ENCODE measurements at regions not wholly inside any gene's neighbourhood (a gene's known extent, or its start where the extent isn't known, plus 50 kb on each side); places are given as distances from the start of the nearest gene placed in this dataset.

DNA sequence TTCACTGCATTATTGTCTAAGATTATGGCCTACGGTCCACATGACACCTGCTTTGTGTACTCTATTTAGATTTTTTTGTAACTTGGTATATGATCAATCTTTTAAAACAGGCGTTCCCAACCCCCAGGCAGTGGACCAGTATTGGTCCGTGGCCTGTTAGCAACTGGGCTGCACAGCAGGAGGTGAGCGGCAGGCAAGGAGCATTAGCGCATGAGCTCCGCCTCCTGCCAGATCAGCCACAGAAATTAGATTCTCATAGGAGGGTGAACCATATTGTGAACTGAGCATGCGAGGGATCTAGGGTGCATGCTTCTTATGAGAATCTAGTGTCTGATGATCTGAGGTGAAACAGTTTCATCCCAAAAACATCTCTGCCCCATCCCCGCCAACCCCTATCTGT lies 228.4 kb upstream of the NR5A2 start:
- TF ChIP-seq, protein P1, sequence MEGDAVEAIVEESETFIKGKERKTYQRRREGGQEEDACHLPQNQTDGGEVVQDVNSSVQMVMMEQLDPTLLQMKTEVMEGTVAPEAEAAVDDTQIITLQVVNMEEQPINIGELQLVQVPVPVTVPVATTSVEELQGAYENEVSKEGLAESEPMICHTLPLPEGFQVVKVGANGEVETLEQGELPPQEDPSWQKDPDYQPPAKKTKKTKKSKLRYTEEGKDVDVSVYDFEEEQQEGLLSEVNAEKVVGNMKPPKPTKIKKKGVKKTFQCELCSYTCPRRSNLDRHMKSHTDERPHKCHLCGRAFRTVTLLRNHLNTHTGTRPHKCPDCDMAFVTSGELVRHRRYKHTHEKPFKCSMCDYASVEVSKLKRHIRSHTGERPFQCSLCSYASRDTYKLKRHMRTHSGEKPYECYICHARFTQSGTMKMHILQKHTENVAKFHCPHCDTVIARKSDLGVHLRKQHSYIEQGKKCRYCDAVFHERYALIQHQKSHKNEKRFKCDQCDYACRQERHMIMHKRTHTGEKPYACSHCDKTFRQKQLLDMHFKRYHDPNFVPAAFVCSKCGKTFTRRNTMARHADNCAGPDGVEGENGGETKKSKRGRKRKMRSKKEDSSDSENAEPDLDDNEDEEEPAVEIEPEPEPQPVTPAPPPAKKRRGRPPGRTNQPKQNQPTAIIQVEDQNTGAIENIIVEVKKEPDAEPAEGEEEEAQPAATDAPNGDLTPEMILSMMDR (IDR thresholded peaks at IDR 0.05; ENCODE audit: control extremely low read depth, extremely low read depth, low read depth, missing control alignments) = no peak
- CTCF ChIA-PET = interaction anchor here (1.3 kb wide), 1 partner anchor 30 kb away, joined by 3 read pairs; no protein-coding TSS in a partner anchor
- POLR2A ChIA-PET = no interaction called here
- no peak for DNase-seq (ENCODE audit: extremely low spot score)

DNA sequence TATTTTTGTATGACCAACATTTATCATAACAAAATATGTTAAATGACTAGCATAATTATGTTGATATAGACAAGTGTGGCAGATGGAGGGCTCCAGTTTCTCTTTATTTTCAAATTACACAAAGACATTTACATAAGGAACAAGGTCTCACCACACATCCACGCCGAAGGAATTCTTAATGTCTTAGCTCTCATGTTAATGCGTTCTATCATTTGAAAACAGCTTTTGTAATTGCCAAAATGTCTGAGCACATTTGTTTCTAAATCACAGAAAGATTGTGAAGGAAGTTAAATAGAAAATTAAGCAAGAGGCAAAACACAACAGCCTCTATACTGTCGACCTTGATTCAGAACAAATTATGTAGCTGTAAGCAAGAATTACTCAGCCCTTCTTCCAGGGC lies 223.0 kb upstream of the NR5A2 start:
- TF ChIP-seq, protein P1 (IDR thresholded peaks at IDR 0.05; ENCODE audit: control extremely low read depth, extremely low read depth, low read depth, missing control alignments) = no peak
- ChIA-PET CTCF (interaction anchor here (0.9 to 1.5 kb wide), 3 partner anchors 9 to 29 kb away, joined by 3 to 5 read pairs (median 3); no protein-coding TSS in a partner anchor), POLR2A (no interaction called here)
- DNase-seq (ENCODE audit: extremely low spot score) = no peak

DNA sequence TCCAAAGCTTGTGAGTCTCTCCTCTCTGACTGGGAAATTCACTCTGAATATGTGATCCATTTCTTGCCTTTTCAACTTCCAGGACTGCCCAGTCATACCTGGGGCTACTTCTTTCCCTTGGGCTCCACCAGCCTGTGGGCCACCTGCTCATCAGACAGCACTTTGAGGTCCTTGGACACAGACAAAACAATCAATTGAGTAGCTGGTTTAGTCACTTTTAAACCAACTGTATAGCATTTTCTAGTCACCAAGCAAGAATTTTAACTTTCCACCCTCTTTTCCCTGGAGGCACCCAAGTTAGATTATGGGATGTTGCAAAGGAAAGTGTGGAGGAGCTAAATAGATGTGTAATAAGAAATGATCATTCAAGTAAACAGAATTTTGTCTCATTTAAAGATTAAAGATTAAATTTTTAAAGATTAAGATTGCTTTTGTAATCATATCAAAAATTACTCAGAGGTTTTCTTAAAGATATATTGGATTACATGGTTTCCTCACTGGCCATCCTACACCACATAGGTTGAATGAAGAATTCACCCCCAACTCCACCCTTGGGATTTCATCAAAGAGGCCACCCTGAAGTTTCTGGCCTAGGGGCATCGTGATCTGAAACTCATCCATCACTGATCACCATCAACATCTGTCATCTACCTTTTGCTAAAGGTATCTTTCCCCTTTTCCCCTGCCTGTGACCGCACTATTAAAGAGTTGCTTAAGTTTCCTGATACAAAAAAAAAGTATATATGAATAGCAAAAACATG lies 219.2 kb upstream of the NR5A2 start:
- TF ChIP-seq, protein P1 (IDR thresholded peaks at IDR 0.05; ENCODE audit: control extremely low read depth, extremely low read depth, low read depth, missing control alignments) = no peak
- no peak for DNase-seq (ENCODE audit: extremely low spot score)
- ChIA-PET CTCF (no interaction called here), POLR2A (no interaction called here)

DNA sequence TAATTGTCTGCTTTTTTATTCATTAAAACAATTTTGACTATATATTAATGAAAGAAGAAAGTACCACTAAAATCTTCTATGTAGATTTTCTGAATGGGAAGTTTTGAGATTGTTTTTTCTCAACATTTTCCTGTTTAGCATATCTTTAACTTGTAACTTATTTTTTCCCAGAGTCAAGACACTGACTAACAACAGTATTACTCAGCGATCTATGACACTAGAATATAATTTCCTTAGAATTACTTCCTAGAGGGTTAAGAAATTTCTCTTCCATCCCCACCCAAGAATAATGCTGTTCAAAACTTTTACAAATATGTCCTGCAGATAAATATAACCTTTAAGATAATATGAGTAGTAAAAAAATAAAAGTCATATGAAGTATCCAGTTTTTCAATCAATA lies 218.2 kb upstream of the NR5A2 start:
- DNase-seq (ENCODE audit: extremely low spot score) = no peak
- TF ChIP-seq, protein P1 (IDR thresholded peaks at IDR 0.05; ENCODE audit: control extremely low read depth, extremely low read depth, low read depth, missing control alignments) = no peak
- POLR2A ChIA-PET = no interaction called here
- CTCF ChIA-PET = no interaction called here

DNA sequence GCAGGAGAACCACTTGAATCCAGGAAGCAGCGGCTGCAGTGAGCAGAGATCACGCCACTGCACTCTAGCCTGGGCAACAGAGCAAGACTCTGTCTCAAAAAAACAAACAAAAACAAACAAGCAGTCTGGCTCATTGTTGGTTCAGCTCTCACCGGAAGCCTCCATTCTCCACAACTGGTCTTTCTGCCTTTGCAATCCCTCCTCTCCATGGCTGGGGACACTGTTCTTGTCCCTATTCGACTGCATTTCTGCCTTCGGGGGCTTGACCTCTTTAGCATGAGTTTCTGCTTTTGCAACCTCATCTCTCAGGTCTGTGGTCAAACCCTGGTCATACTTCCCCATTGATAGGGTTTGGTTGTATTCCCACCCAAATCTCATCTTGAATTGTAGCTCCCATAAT lies 216.3 kb upstream of the NR5A2 start:
- no peak for DNase-seq (ENCODE audit: extremely low spot score)
- POLR2A ChIA-PET = no interaction called here
- TF ChIP-seq, protein P1 (IDR thresholded peaks at IDR 0.05; ENCODE audit: control extremely low read depth, extremely low read depth, low read depth, missing control alignments) = no peak
- CTCF ChIA-PET = interaction anchor here (1.6 kb wide), 1 partner anchor 21 kb away, joined by 4 read pairs; no protein-coding TSS in a partner anchor

DNA sequence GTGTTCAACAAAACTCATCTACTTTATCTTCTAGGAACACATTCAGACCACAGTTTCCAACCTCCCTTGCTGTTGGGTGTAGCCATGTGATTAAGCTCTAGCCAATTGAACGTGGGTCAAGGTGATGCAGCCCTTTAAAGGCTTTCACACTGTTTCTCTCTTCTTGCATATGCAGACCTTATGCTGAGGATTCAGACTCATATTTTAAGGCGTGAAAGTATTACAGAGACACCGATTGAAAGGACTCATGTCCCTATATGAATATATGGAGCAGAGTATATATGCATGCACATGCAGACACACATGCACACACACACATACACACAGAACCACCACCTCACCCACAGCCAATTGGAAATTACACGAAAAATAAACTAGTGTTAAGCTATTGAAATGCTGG lies 214.3 kb upstream of the NR5A2 start:
- no peak for DNase-seq (ENCODE audit: extremely low spot score)
- POLR2A ChIA-PET = no interaction called here
- CTCF ChIA-PET = interaction anchor here (0.9 to 1.9 kb wide), 2 partner anchors 10 to 17 kb away, joined by 3 to 4 read pairs; no protein-coding TSS in a partner anchor
- TF ChIP-seq, protein P1 (IDR thresholded peaks at IDR 0.05; ENCODE audit: control extremely low read depth, extremely low read depth, low read depth, missing control alignments) = no peak
